B cell (primary cell): ENCODE measurements at regions not wholly inside any gene's neighbourhood (a gene's known extent, or its start where the extent isn't known, plus 50 kb on each side); places are given as distances from the start of the nearest gene placed in this dataset.

Source experiments
- CTCF ChIP-seq: fragments of 200-600 bp; IDR thresholded peaks from one replicate; pipeline ENCODE4 v1.8.0; 2022; ENCODE audit warnings: antibody characterized with exemption, mild to moderate bottlenecking
- EZH2 ChIP-seq: IDR thresholded peaks from 2 replicates; pipeline ENCODE4 v1.6.1; 2012; ENCODE audit warnings: borderline replicate concordance, low read depth, mild to moderate bottlenecking, moderate library complexity, low read length; ENCODE audit not compliant: insufficient read depth, poor library complexity, severe bottlenecking

- TF ChIP-seq CTCF (no peak), EZH2 (no peak)
These were observed 1308.0 kb downstream of the EPHA7 start for GRCh38 chr6:92111386-92111785.
